GM12878 (cell line): ENCODE measurements at regions not wholly inside any gene's neighbourhood (a gene's known extent, or its start where the extent isn't known, plus 50 kb on each side); places are given as distances from the start of the nearest gene placed in this dataset.

Experiments used
- CHD2 ChIP-seq: IDR thresholded peaks from 2 replicates; pipeline ENCODE4 v1.6.1; 2011; ENCODE audit warnings: low read depth, low read length, improper control_type of control experiment, borderline replicate concordance
- HCFC1 ChIP-seq: fragments of 150-350 bp; IDR thresholded peaks from 2 replicates; pipeline ENCODE4 v1.6.1; 2014; ENCODE audit warnings: low read length
- IKZF2 ChIP-seq, 2 experiments: fragments of 450-650 bp; IDR thresholded peaks; 2 replicates each; pipeline ENCODE4 v1.6.1; 2017; ENCODE audit warnings: mild to moderate bottlenecking in 2 of 2, moderate library complexity in 2 of 2
- NR2C2 ChIP-seq: IDR thresholded peaks from 2 replicates; pipeline ENCODE4 v1.6.1; 2011; ENCODE audit warnings: borderline replicate concordance, low read depth; ENCODE audit not compliant: control insufficient read depth, insufficient read length
- POU2F2 ChIP-seq: IDR thresholded peaks from 3 replicates; pipeline ENCODE4 v1.6.1; 2011; ENCODE audit warnings: low read depth, mild to moderate bottlenecking, low read length, borderline replicate concordance
- SMAD1 ChIP-seq: fragments of 450-650 bp; IDR thresholded peaks from 2 replicates; pipeline ENCODE4 v1.6.1; 2018; ENCODE audit warnings: mild to moderate bottlenecking, low read depth; ENCODE audit not compliant: partially characterized antibody
- ZBTB33 ChIP-seq: fragments of 450-650 bp; IDR thresholded peaks from 2 replicates; pipeline ENCODE4 v1.6.1; 2017; ENCODE audit warnings: mild to moderate bottlenecking
- TF ChIP-seq, protein P1 (sequence below): fragments of 450-650 bp; formaldehyde crosslinking; IDR thresholded peaks from 2 replicates; pipeline ENCODE4 v1.5.0; 2022; ENCODE audit warnings: mild to moderate bottlenecking, missing genetic modification characterization
- TF ChIP-seq, protein P2 (sequence below): IDR thresholded peaks from 2 replicates; pipeline ENCODE4 v1.6.1; 2012; ENCODE audit warnings: improper control_type of control experiment, low read depth, low read length; ENCODE audit not compliant: insufficient replicate concordance
- TF ChIP-seq, protein P3 (sequence below): fragments of 450-650 bp; IDR thresholded peaks from 2 replicates; pipeline ENCODE4 v1.6.1; 2017; ENCODE audit warnings: mild to moderate bottlenecking, moderate library complexity
- TF ChIP-seq, protein P4 (sequence below): fragments of 450-650 bp; IDR thresholded peaks from 2 replicates; pipeline ENCODE4 v1.6.1; 2017; ENCODE audit warnings: mild to moderate bottlenecking, low read depth, inconsistent platforms; ENCODE audit not compliant: poor library complexity, severe bottlenecking

GRCh38 chr7:25964483-25964991 is 187.5 kb upstream of the NFE2L3 start (continued):
- TF ChIP-seq ZBTB33 (no peak), CHD2 (no peak), SMAD1 (no peak), HCFC1 (no peak), IKZF2 (IDR thresholded peaks at IDR 0.05) (peak; percentile 38 to 46; a peak in 3 of 4 replicates), POU2F2 (peak; percentile 95), NR2C2 (no peak)
- TF ChIP-seq, protein P1, sequence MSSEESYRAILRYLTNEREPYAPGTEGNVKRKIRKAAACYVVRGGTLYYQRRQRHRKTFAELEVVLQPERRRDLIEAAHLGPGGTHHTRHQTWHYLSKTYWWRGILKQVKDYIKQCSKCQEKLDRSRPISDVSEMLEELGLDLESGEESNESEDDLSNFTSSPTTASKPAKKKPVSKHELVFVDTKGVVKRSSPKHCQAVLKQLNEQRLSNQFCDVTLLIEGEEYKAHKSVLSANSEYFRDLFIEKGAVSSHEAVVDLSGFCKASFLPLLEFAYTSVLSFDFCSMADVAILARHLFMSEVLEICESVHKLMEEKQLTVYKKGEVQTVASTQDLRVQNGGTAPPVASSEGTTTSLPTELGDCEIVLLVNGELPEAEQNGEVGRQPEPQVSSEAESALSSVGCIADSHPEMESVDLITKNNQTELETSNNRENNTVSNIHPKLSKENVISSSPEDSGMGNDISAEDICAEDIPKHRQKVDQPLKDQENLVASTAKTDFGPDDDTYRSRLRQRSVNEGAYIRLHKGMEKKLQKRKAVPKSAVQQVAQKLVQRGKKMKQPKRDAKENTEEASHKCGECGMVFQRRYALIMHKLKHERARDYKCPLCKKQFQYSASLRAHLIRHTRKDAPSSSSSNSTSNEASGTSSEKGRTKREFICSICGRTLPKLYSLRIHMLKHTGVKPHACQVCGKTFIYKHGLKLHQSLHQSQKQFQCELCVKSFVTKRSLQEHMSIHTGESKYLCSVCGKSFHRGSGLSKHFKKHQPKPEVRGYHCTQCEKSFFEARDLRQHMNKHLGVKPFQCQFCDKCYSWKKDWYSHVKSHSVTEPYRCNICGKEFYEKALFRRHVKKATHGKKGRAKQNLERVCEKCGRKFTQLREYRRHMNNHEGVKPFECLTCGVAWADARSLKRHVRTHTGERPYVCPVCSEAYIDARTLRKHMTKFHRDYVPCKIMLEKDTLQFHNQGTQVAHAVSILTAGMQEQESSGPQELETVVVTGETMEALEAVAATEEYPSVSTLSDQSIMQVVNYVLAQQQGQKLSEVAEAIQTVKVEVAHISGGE (CRISPR knock-in tag) = no peak
- TF ChIP-seq, protein P2, sequence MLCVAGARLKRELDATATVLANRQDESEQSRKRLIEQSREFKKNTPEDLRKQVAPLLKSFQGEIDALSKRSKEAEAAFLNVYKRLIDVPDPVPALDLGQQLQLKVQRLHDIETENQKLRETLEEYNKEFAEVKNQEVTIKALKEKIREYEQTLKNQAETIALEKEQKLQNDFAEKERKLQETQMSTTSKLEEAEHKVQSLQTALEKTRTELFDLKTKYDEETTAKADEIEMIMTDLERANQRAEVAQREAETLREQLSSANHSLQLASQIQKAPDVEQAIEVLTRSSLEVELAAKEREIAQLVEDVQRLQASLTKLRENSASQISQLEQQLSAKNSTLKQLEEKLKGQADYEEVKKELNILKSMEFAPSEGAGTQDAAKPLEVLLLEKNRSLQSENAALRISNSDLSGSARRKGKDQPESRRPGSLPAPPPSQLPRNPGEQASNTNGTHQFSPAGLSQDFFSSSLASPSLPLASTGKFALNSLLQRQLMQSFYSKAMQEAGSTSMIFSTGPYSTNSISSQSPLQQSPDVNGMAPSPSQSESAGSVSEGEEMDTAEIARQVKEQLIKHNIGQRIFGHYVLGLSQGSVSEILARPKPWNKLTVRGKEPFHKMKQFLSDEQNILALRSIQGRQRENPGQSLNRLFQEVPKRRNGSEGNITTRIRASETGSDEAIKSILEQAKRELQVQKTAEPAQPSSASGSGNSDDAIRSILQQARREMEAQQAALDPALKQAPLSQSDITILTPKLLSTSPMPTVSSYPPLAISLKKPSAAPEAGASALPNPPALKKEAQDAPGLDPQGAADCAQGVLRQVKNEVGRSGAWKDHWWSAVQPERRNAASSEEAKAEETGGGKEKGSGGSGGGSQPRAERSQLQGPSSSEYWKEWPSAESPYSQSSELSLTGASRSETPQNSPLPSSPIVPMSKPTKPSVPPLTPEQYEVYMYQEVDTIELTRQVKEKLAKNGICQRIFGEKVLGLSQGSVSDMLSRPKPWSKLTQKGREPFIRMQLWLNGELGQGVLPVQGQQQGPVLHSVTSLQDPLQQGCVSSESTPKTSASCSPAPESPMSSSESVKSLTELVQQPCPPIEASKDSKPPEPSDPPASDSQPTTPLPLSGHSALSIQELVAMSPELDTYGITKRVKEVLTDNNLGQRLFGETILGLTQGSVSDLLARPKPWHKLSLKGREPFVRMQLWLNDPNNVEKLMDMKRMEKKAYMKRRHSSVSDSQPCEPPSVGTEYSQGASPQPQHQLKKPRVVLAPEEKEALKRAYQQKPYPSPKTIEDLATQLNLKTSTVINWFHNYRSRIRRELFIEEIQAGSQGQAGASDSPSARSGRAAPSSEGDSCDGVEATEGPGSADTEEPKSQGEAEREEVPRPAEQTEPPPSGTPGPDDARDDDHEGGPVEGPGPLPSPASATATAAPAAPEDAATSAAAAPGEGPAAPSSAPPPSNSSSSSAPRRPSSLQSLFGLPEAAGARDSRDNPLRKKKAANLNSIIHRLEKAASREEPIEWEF = no peak
- TF ChIP-seq, protein P3, sequence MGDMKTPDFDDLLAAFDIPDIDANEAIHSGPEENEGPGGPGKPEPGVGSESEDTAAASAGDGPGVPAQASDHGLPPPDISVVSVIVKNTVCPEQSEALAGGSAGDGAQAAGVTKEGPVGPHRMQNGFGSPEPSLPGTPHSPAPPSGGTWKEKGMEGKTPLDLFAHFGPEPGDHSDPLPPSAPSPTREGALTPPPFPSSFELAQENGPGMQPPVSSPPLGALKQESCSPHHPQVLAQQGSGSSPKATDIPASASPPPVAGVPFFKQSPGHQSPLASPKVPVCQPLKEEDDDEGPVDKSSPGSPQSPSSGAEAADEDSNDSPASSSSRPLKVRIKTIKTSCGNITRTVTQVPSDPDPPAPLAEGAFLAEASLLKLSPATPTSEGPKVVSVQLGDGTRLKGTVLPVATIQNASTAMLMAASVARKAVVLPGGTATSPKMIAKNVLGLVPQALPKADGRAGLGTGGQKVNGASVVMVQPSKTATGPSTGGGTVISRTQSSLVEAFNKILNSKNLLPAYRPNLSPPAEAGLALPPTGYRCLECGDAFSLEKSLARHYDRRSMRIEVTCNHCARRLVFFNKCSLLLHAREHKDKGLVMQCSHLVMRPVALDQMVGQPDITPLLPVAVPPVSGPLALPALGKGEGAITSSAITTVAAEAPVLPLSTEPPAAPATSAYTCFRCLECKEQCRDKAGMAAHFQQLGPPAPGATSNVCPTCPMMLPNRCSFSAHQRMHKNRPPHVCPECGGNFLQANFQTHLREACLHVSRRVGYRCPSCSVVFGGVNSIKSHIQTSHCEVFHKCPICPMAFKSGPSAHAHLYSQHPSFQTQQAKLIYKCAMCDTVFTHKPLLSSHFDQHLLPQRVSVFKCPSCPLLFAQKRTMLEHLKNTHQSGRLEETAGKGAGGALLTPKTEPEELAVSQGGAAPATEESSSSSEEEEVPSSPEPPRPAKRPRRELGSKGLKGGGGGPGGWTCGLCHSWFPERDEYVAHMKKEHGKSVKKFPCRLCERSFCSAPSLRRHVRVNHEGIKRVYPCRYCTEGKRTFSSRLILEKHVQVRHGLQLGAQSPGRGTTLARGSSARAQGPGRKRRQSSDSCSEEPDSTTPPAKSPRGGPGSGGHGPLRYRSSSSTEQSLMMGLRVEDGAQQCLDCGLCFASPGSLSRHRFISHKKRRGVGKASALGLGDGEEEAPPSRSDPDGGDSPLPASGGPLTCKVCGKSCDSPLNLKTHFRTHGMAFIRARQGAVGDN = 0 out of 2 replicates have a peak, but pooled peaks have one; percentile 48
- TF ChIP-seq, protein P4, sequence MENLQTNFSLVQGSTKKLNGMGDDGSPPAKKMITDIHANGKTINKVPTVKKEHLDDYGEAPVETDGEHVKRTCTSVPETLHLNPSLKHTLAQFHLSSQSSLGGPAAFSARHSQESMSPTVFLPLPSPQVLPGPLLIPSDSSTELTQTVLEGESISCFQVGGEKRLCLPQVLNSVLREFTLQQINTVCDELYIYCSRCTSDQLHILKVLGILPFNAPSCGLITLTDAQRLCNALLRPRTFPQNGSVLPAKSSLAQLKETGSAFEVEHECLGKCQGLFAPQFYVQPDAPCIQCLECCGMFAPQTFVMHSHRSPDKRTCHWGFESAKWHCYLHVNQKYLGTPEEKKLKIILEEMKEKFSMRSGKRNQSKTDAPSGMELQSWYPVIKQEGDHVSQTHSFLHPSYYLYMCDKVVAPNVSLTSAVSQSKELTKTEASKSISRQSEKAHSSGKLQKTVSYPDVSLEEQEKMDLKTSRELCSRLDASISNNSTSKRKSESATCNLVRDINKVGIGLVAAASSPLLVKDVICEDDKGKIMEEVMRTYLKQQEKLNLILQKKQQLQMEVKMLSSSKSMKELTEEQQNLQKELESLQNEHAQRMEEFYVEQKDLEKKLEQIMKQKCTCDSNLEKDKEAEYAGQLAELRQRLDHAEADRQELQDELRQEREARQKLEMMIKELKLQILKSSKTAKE = peak; percentile 14
